GM19351 (cell line): ENCODE measurements at regions not wholly inside any gene's neighbourhood (a gene's known extent, or its start where the extent isn't known, plus 50 kb on each side); places are given as distances from the start of the nearest gene placed in this dataset.

Experiments used
- ATAC-seq: cut with Tn5 transposase; IDR thresholded peaks from one replicate; pipeline ENCODE4 v1.9.1; 2021; ENCODE audit warnings: mild to moderate bottlenecking, moderate library complexity; ENCODE audit not compliant: unreplicated experiment

- no peak for ATAC-seq
Observed at GRCh38 chr12:28814246-28814645, 334.8 kb upstream of the FAR2 start.

GRCh38 chr12:28817524-28817923, 331.6 kb upstream of the FAR2 start:
- no peak for ATAC-seq

GRCh38 chr12:28824193-28824846, 324.8 kb upstream of the FAR2 start:
- no peak for ATAC-seq

GRCh38 chr12:28824849-28825248, 324.2 kb upstream of the FAR2 start:
- no peak for ATAC-seq

GRCh38 chr12:28826766-28827165, 322.3 kb upstream of the FAR2 start:
- ATAC-seq, result no peak

GRCh38 chr12:28827861-28828260, 321.2 kb upstream of the FAR2 start:
- no peak for ATAC-seq

- ATAC-seq, result no peak
Observed at GRCh38 chr12:28828318-28828717, 320.8 kb upstream of the FAR2 start.

- ATAC-seq, result no peak
Observed at GRCh38 chr12:28830491-28830890, 318.6 kb upstream of the FAR2 start.

- no peak for ATAC-seq
Observed at GRCh38 chr12:28844718-28845117, 304.4 kb upstream of the FAR2 start.

GRCh38 chr12:28851781-28852180, 297.3 kb upstream of the FAR2 start:
- no peak for ATAC-seq

- ATAC-seq, result no peak
Observed at GRCh38 chr12:28855761-28856310, 293.2 kb upstream of the FAR2 start.

- no peak for ATAC-seq
Observed at GRCh38 chr12:28857369-28857768, 291.7 kb upstream of the FAR2 start.

- no peak for ATAC-seq
Observed at GRCh38 chr12:28859551-28859950, 289.5 kb upstream of the FAR2 start.

- no peak for ATAC-seq
Observed at GRCh38 chr12:28865776-28866175, 283.3 kb upstream of the FAR2 start.

GRCh38 chr12:28866296-28866695, 282.8 kb upstream of the FAR2 start:
- ATAC-seq, result no peak

- no peak for ATAC-seq
Observed at GRCh38 chr12:28866715-28867503, 282.2 kb upstream of the FAR2 start.

- no peak for ATAC-seq
Observed at GRCh38 chr12:28868414-28868813, 280.7 kb upstream of the FAR2 start.

GRCh38 chr12:28869197-28869596, 279.9 kb upstream of the FAR2 start:
- no peak for ATAC-seq

- no peak for ATAC-seq
Observed at GRCh38 chr12:28870839-28871440, 278.1 kb upstream of the FAR2 start.

- ATAC-seq, result peak; percentile 79
Observed at GRCh38 chr12:28872654-28873268, 276.3 kb upstream of the FAR2 start.

GRCh38 chr12:28874758-28875157, 274.3 kb upstream of the FAR2 start:
- no peak for ATAC-seq
